Transverse colon (tissue), 4 donors: ENCODE measurements at regions not wholly inside any gene's neighbourhood (a gene's known extent, or its start where the extent isn't known, plus 50 kb on each side); places are given as distances from the start of the nearest gene placed in this dataset.

ENCODE experiments used
- DNase-seq: peaks from one replicate; pipeline ENCODE4 v3.0.0-alpha.2; 2019
- H3K27ac ChIP-seq, 4 donors: fragments of 200-600 bp; sonication (generic); 2 replicates each; pipeline ENCODE4 v1.5.1; 2016 to 2018; ENCODE audit warnings: inconsistent platforms in 4 of 4
- H3K27me3 ChIP-seq: fragments of 200-600 bp; sonication (generic); 2 replicates; pipeline ENCODE4 v1.5.1; 2017; ENCODE audit warnings: inconsistent platforms
- H3K36me3 ChIP-seq, 4 donors: fragments of 200-600 bp; sonication (generic); 2 replicates each; pipeline ENCODE4 v1.5.1; 2017 to 2019; ENCODE audit warnings: inconsistent platforms in 4 of 4
- H3K4me1 ChIP-seq, 4 donors: fragments of 200-600 bp; sonication (generic); 2 replicates each; pipeline ENCODE4 v1.5.1; 2017 to 2020; ENCODE audit warnings: inconsistent platforms in 4 of 4
- H3K4me3 ChIP-seq, 4 donors: fragments of 200-600 bp; sonication (generic); 1 replicate in 1 of 4; 2 replicates in 3 of 4; pipeline versions ENCODE4 v1.5.1 to v1.6.1; 2017 to 2019; ENCODE audit warnings: inconsistent platforms in 4 of 4
- H3K9me3 ChIP-seq, 2 donors: fragments of 200-600 bp; sonication (generic); 2 replicates each; pipeline ENCODE4 v1.5.1; 2017 to 2019; ENCODE audit warnings: inconsistent platforms in 2 of 2
- CTCF ChIP-seq, 5 experiments: fragments of 200-600 bp in 3 of 5; fragments of 450-650 bp in 2 of 5; sonication (generic) in 3 of 5; IDR thresholded peaks; 1 replicate in 2 of 5; 2 replicates in 3 of 5; pipeline ENCODE4 v1.5.1; 2016 to 2017; ENCODE audit warnings: antibody characterized with exemption in 5 of 5, inconsistent platforms in 3 of 5, mild to moderate bottlenecking in 2 of 5, moderate library complexity in 1 of 5
- EP300 ChIP-seq: sonication (generic); formaldehyde crosslinking; IDR thresholded peaks from one replicate; pipeline ENCODE4 v1.6.1; 2017; ENCODE audit warnings: antibody characterized with exemption, low read depth
- POLR2A ChIP-seq: fragments of 450-650 bp; IDR thresholded peaks from one replicate; pipeline ENCODE4 v1.6.1; 2016; ENCODE audit warnings: antibody characterized with exemption, mild to moderate bottlenecking, moderate library complexity
- POLR2AphosphoS5 ChIP-seq, 3 donors: sonication (generic); formaldehyde crosslinking; IDR thresholded peaks; one replicate each; pipeline ENCODE4 v1.6.1; 2016; ENCODE audit warnings: antibody characterized with exemption in 3 of 3
- WGBS, 2 donors: methylation state at CpG; one replicate each; pipeline ENCODE4 v1.1.5; 2018; ENCODE audit warnings: low coverage in 1 of 2; 5-methylcytosine and 5-hydroxymethylcytosine counted together
- in situ Hi-C, 4 donors: fragments of 200-750 bp; cut with MboI; loops; one replicate each; pipeline versions ENCODE4 v1.15.0 to v1.15.1; 2017; ENCODE audit warnings: low sequenced_read_pairs in 3 of 4, low pct_ligation_motif_present in 1 of 4, low pct_unique_long_range_greater_than_20kb in 1 of 4
- intact Hi-C: fragments of 100-400 bp; cut with DNase I; formaldehyde crosslinking; loops from one replicate; pipeline ENCODE4 v1.15.1; 2023; ENCODE audit warnings: low total_unique reads

GRCh38 chr11:80629466-80629865, 1188.6 kb upstream of the TENM4 start:
- H3K27ac ChIP-seq, result no peak overlapping the region
- intact Hi-C loops (no loop called here), in situ Hi-C loops (no loop called here)
- no peak for TF ChIP-seq POLR2A
- TF ChIP-seq CTCF (IDR thresholded peaks at IDR 0.05), result no peak
- TF ChIP-seq POLR2AphosphoS5 (IDR thresholded peaks at IDR 0.05), result no peak
- no peak for TF ChIP-seq EP300
- no peaks in the 10 kb centered on the region for H3K9me3 ChIP-seq
- 63 to 70% methylated on average over 2 of the region's 2 CpGs for WGBS, 2 donors
- H3K4me3 ChIP-seq, result no peak overlapping the region
- no peak for DNase-seq
- no peaks in the 10 kb centered on the region for H3K36me3 ChIP-seq
- no peaks in the 10 kb centered on the region for H3K4me1 ChIP-seq
- no peaks in the 10 kb centered on the region for H3K27me3 ChIP-seq

DNA sequence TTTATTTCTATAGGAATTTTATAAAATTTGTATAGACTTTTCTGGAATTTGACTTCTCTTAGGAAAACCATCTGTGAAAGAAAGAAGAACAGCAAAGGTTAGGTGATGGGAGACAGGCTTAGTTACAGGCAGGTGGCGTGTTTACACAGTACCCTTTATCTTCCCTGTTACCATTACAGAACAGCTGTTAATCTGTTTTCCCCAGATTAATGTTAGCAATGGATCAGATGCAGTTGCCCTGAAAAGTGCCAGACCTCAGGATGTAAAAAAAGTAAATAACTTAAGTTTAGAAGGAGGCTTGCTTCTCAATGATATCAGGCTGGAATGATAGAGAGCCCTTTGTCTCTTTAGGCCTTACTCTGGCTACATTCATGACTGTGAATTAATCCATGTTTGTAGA, 1186.5 kb upstream of the TENM4 start:
- H3K4me3 ChIP-seq, result no peak overlapping the region
- in situ Hi-C loops (no loop called here), intact Hi-C loops (no loop called here)
- no peaks in the 10 kb centered on the region for H3K4me1 ChIP-seq
- DNase-seq, result no peak
- no peaks in the 10 kb centered on the region for H3K27me3 ChIP-seq
- H3K9me3 ChIP-seq, result no peaks in the 10 kb centered on the region
- 67 to 82% methylated on average over 1 of the region's 1 CpG for WGBS, 2 donors
- H3K27ac ChIP-seq, result no peak overlapping the region
- H3K36me3 ChIP-seq, result no peaks in the 10 kb centered on the region
- TF ChIP-seq POLR2A (no peak), EP300 (no peak), POLR2AphosphoS5 (IDR thresholded peaks at IDR 0.05) (no peak)

DNA sequence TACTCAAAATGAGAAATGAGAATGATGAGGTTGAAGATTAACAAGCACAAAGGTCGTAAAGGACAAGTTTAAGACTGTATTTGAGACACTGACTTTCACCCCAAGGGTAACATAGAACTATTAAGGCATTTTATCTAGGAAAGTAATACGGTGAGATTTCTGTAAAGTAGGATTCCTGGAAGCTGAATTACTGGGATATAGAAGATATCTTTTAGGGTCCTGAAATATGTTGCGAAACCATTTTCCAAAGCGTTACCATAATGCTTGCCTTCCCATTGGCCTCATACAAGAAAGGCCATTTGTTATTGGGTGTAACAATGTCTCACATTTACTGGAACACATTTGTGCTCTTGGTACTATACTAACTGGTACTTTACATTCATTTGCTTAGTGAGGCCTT, 1185.9 kb upstream of the TENM4 start:
- 83 to 89% methylated on average over 4 of the region's 4 CpGs for WGBS, 2 donors
- Histone ChIP-seq H3K9me3 (no peaks in the 10 kb centered on the region), H3K4me1 (no peaks in the 10 kb centered on the region), H3K4me3 (no peak overlapping the region), H3K27ac (no peak overlapping the region), H3K27me3 (no peaks in the 10 kb centered on the region), H3K36me3 (no peaks in the 10 kb centered on the region)
- intact Hi-C loops, result no loop called here
- TF ChIP-seq POLR2A (no peak), CTCF (IDR thresholded peaks at IDR 0.05) (no peak), POLR2AphosphoS5 (IDR thresholded peaks at IDR 0.05) (no peak), EP300 (no peak)
- in situ Hi-C loops, result no loop called here
- no peak for DNase-seq

DNA sequence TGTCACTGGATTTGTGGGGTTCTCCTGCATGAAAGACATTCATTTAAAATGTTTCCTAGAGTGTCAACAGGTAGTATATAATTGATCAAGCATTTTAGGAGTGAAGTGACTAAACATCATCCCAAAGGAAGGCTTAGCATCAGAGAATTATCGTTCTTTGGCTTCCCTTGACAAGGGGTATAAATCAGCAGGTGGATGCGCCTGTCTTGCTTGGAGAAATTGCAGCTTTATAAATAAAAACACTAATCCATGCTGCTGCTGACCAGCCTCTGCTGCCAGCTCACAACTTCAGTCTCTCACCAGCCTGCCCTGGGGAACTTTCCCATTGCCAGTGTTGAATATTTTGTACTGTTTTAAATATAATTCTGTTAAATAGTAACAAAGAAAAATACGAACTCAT, 1184.7 kb upstream of the TENM4 start:
- in situ Hi-C loops, result no loop called here
- no peak for DNase-seq
- Histone ChIP-seq H3K4me3 (no peak overlapping the region), H3K27me3 (no peaks in the 10 kb centered on the region), H3K9me3 (no peaks in the 10 kb centered on the region), H3K27ac (no peak overlapping the region), H3K36me3 (no peaks in the 10 kb centered on the region), H3K4me1 (peaks cover 0 to 2% (median 0%) of the 10 kb centered on the region in 4 donors)
- intact Hi-C loops, result no loop called here
- TF ChIP-seq CTCF (IDR thresholded peaks at IDR 0.05), result no peak
- no peak for TF ChIP-seq POLR2A
- TF ChIP-seq POLR2AphosphoS5 (IDR thresholded peaks at IDR 0.05), result no peak
- TF ChIP-seq EP300, result no peak
- WGBS, 2 donors, result 61 to 66% methylated on average over 3 of the region's 3 CpGs

GRCh38 chr11:80621871-80622270, 1181.0 kb upstream of the TENM4 start:
- 25 to 28% methylated on average over 3 of the region's 3 CpGs for WGBS, 2 donors
- in situ Hi-C loops, result no loop called here
- no peaks in the 10 kb centered on the region for H3K36me3 ChIP-seq

More at GRCh38 chr11:80621871-80622270, 1181.0 kb upstream of the TENM4 start:
- TF ChIP-seq POLR2AphosphoS5 (IDR thresholded peaks at IDR 0.05), result no peak
- no peak for TF ChIP-seq EP300
- TF ChIP-seq POLR2A, result no peak
- no peak for TF ChIP-seq CTCF (IDR thresholded peaks at IDR 0.05)
- no peak overlapping the region for H3K27ac ChIP-seq
- H3K9me3 ChIP-seq, result no peaks in the 10 kb centered on the region
- no peak for DNase-seq
- no peaks in the 10 kb centered on the region for H3K27me3 ChIP-seq
- no peak overlapping the region for H3K4me3 ChIP-seq
- H3K4me1 ChIP-seq, result peaks cover 0 to 2% (median 0%) of the 10 kb centered on the region in 4 donors
- intact Hi-C loops, result no loop called here
